Activated CD8-positive, alpha-beta memory T cell treated with anti-CD3 and anti-CD28 coated beads, Interleukin-2, amount 50 U/mL, for 24 hours (primary cell): ENCODE measurements at regions not wholly inside any gene's neighbourhood (a gene's known extent, or its start where the extent isn't known, plus 50 kb on each side); places are given as distances from the start of the nearest gene placed in this dataset.

Experiments used
- DNase-seq: peaks from one replicate; pipeline ENCODE4 v3.0.0-alpha.2; 2020; ENCODE audit errors: extremely low read depth

- DNase-seq: no peak
Observed at GRCh38 chr6:8750627-8751026, 315.3 kb upstream of the SLC35B3 start.

- no peak for DNase-seq
Observed at GRCh38 chr6:8749465-8749864, 314.1 kb upstream of the SLC35B3 start.

GRCh38 chr6:8743170-8743745, 307.9 kb upstream of the SLC35B3 start:
- no peak for DNase-seq

- DNase-seq: no peak
Observed at GRCh38 chr6:8739454-8739853, 304.1 kb upstream of the SLC35B3 start.

GRCh38 chr6:8738951-8739350, 303.6 kb upstream of the SLC35B3 start:
- DNase-seq: no peak

GRCh38 chr6:8736156-8736895, 301.0 kb upstream of the SLC35B3 start:
- no peak for DNase-seq

GRCh38 chr6:8733879-8734278, 298.5 kb upstream of the SLC35B3 start:
- DNase-seq: no peak

GRCh38 chr6:8731874-8732273, 296.5 kb upstream of the SLC35B3 start:
- DNase-seq: no peak

- no peak for DNase-seq
Observed at GRCh38 chr6:8710668-8711431, 275.5 kb upstream of the SLC35B3 start.

- DNase-seq: no peak
Observed at GRCh38 chr6:8707956-8708772, 272.8 kb upstream of the SLC35B3 start.

- DNase-seq: no peak
Observed at GRCh38 chr6:8707369-8707768, 272.0 kb upstream of the SLC35B3 start.

- DNase-seq: no peak
Observed at GRCh38 chr6:8705435-8706020, 270.2 kb upstream of the SLC35B3 start.

GRCh38 chr6:8703059-8703458, 267.7 kb upstream of the SLC35B3 start:
- no peak for DNase-seq

- DNase-seq: no peak
Observed at GRCh38 chr6:8688821-8689220, 253.5 kb upstream of the SLC35B3 start.

GRCh38 chr6:8686077-8686476, 250.7 kb upstream of the SLC35B3 start:
- DNase-seq: no peak

GRCh38 chr6:8683204-8683603, 247.9 kb upstream of the SLC35B3 start:
- DNase-seq: no peak

GRCh38 chr6:8679823-8680222, 244.5 kb upstream of the SLC35B3 start:
- DNase-seq: no peak

GRCh38 chr6:8678466-8678865, 243.1 kb upstream of the SLC35B3 start:
- DNase-seq: no peak

GRCh38 chr6:8674126-8674525, 238.8 kb upstream of the SLC35B3 start:
- no peak for DNase-seq

- no peak for DNase-seq
Observed at GRCh38 chr6:8672882-8673281, 237.5 kb upstream of the SLC35B3 start.

GRCh38 chr6:8670792-8671191, 235.4 kb upstream of the SLC35B3 start:
- DNase-seq: no peak

GRCh38 chr6:8664700-8665099, 229.4 kb upstream of the SLC35B3 start:
- no peak for DNase-seq
